ENCODE measurements at regions not wholly inside any gene's neighbourhood (a gene's known extent, or its start where the extent isn't known, plus 50 kb on each side); places are given as distances from the start of the nearest gene placed in this dataset.
A peak's percentile ranks its signal among the peaks of the same experiment; 100 is the strongest.
"Not testable (repeated sequence)": the region's sequence is repeated elsewhere in the genome, so short reads cannot be mapped to it uniquely, and the experiment has no call there.

GRCh38 chr13:65605396-65605795 is 1624.7 kb downstream of the PCDH9 start:
- DNase-seq (ENCODE audit: low read depth) = peak; percentile 3

DNA sequence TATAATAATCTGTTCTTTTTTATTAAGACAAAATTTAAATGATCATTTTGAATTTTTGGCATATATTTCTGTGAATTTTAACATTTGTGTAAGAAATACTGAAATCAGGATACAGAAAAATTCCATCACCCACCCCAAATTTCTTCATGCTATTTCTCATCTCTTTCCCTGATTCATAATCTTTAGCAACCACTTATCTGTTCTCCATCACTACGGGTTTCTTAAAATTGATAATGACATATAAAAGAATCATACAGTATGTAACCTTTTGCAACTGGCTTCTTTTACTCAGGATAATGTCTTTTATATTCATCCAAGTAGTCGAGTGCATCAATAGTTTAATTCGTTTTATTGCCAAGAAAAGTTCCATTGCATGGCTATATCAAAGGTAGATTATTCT is 1627.0 kb downstream of the PCDH9 start:
- no peak for DNase-seq (ENCODE audit: low read depth)

DNA sequence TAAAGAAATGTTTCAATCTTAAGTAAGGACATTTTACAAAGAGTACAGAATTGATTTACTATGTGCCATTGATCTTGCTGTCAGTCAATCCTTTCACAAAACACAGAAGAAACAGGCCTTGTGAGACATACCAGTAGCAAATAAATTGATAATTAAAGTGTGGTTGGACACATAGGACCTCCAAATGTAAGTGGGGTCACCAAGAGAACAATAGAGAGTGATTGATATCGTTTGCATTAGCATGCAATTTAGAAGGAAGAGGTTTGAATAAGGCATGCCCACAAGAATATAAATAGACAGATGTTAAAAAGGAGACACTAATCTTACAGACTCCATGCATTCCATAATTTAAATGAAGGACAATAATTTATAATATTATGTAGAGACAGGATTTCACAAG is 1628.3 kb downstream of the PCDH9 start:
- DNase-seq (ENCODE audit: low read depth) = no peak

DNA sequence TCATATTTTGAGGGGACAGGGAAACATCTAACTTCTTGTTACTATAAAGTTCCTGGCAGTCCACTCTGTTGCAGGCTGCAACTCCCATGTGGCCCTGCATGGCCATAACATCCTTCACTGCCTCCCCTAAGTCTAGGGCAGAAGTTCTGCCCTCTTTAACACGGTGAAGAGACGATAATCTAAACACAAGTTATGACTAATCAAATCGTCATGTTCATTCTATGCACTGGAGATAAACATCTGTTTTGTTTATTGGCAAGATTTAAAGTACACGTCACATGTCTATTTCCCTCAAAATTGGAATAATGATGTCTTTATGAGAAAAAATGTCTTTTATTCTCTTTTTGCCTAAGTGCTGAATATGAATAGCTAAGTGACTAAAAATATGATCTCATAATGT is 1629.4 kb downstream of the PCDH9 start:
- DNase-seq (ENCODE audit: low read depth) = no peak

- DNase-seq (ENCODE audit: low read depth) = peak; percentile 55
Observed at GRCh38 chr13:65597839-65598818, 1632.0 kb downstream of the PCDH9 start.

DNA sequence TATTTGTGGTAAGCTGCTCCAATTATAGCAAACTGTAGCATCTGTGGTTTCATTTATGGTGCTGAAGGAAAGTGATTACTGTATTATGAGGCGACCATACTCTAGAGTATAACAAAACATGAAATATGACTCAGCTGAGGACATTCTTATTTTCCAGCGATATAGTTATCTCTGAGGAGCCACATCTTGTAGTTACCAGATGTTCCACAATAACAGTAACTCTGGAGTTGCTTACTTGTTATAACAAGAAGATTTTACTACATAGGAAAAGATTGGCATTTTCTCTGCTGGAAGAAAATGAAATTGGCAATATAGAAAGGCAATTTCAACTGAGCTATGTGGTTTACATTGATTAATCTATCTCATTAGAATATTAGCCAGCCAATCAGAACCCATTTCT is 1634.2 kb downstream of the PCDH9 start:
- DNase-seq (ENCODE audit: low read depth) = no peak

- DNase-seq (ENCODE audit: low read depth) = no peak
Observed at GRCh38 chr13:65594298-65594781, 1635.8 kb downstream of the PCDH9 start.

DNA sequence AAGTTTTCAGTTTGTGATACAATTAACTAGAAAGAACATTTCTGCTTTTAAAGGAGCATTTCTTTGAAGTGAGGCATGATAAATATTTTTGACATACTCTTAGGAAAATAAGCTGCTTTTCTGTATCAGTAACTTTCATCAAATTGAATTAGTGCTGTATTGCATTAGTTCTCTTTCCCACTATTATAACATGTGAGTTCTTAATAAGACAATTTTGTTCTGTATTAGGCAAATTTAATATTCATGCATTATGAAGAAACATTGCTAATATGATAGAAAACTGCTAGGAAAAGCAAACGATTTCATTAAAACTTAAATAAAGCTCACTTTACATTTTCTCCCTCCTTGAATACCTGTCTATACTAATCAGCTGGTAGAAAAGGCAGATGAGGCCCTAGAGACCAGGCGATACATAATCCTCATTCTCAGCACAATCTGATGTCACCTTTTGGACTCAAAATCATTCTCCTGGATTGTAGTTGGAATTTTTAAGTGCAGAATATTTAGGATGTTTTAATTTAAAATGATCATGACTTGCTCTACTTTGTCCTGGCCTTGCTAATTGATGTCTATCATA is 1636.8 kb downstream of the PCDH9 start:
- DNase-seq (ENCODE audit: low read depth) = no peak

DNA sequence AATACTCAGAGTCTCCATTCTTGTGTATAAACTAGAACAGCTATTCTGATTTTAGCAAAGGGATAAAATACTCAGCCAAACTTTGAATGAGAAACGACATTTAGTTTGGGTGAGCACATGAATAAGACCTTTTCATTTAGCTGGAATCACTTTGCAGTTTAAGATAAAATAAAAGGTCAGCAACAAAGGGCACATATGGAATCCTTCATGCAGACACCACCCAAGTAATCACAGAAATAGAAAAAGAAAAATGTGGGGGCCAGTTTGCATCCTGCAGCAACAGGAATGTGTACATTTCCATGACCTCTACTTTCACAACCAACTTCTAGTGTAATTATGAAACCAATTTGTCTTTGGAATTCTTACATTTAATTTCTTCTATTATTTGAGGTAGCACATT is 1637.4 kb downstream of the PCDH9 start:
- DNase-seq (ENCODE audit: low read depth) = no peak

DNA sequence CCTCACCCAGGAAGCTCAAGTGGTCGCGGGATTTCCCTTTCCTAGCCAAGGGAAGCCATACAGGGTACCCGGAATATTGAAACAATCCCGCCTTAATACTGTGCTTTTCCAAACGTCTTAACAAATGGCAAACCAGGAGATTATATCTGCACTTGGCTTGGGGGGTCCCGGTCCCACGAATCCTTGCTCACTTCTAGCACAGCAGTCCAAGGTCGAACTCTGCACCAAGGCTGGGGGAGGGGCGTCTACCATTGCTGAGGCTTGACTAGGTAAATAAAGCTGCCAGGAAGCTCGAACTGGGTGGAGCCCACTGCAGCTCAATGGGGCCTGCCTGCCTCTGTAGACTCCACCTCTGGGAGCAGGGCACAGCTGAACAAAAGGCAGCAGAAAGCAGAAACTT is 1644.8 kb downstream of the PCDH9 start:
- DNase-seq (ENCODE audit: low read depth) = no peak

DNA sequence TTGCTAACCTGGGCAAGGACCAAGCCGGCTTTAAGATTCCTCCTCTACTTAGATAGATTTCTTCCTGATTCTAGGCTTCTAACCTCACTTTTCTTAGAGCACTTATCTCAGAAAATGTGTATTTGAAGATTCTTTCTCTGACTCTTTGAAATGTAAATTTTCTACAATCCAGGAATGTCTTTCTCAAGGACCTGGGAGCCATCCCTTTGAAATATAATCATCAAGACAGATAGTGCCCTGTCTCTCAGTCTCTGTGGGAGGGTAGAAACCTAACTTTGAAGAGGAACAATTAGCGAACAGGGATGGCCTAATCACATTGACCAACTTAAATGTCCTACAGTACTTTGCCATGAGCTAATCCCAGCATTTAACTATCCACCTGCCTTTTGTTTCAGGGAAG is 1646.0 kb downstream of the PCDH9 start:
- DNase-seq (ENCODE audit: low read depth) = no peak

GRCh38 chr13:65582160-65582559 is 1648.0 kb downstream of the PCDH9 start:
- DNase-seq (ENCODE audit: low read depth) = no peak

- DNase-seq (ENCODE audit: low read depth) = not testable (repeated sequence)
Observed at GRCh38 chr13:65564561-65564960, 1665.6 kb downstream of the PCDH9 start.

GRCh38 chr13:65562305-65562704 is 1667.8 kb downstream of the PCDH9 start:
- no peak for DNase-seq (ENCODE audit: low read depth)

- no peak for DNase-seq (ENCODE audit: low read depth)
Observed at GRCh38 chr13:65560936-65561335, 1669.2 kb downstream of the PCDH9 start.

GRCh38 chr13:65555962-65556361 is 1674.2 kb downstream of the PCDH9 start:
- no peak for DNase-seq (ENCODE audit: low read depth)

DNA sequence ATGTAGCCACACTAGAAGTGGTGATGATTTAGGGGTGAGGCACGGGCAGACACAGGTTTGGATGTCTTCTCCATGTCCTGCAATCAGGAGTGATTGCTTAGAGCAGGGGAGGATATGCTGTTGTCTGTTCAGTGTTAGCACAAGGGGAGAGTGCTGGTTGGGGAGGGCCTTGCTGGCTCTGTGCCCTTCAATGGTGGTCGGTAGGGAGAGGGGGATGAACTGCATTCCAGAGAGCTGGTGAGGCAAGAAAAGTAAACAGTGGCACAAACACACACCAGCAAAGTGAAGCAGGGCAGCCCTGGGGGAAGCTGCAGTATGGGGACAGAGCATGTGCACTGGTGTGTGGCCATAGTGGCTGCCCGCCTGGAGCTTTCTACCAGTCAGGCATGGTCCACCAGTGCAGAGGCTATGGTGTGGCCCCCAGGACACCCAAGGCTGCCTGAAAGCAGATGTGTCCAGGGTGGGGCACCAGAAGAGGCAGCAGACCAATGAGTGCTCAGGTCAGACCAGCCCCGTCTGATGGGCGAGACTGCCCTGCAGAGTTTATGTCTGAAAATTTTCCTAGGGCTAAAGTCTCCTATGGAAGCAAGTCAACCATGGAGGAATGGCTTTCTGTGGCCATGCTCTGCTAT is 1676.9 kb downstream of the PCDH9 start:
- no peak for DNase-seq (ENCODE audit: low read depth)

DNA sequence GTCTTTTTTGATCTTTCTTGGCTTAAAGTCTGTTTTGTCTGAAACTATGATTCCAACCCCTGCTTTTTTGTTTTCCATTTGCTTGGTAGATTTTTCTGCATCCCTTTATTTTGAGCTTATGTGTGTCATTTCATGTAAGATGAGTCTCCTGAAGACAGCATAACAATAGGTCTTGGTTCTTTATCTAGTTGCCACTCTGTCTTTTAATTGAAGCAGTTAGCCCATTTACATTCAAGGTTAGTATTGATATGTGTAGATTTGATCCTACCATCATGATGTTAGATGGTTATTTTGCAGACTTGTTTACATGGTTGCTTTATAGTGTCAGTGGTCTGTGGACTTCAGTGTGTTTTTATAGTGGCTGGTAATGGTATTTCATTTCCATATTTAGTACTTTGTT is 1678.9 kb downstream of the PCDH9 start:
- DNase-seq (ENCODE audit: low read depth) = no peak

GRCh38 chr13:65540175-65540574 is 1690.0 kb downstream of the PCDH9 start:
- DNase-seq (ENCODE audit: low read depth) = no peak

DNA sequence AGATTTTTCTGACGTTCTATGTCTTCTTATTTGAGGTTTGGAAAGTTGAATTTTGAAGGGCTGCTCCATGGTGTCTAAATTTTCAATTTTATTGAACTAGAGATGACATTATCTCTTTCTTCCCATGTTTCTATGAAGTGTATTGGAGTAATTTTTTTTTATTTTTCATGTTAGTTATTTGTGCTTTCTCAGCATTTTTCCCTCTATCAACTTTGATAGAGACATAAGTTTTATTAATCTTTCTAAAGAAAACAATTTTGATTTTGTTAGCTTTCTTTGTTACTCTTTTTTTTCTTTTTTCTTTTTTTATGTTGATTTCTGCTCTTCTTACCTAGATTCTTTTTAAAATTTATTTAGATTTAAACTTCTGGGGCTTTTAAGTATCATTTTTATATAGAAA is 1694.8 kb downstream of the PCDH9 start:
- no peak for DNase-seq (ENCODE audit: low read depth)

GRCh38 chr13:65532231-65532630 is 1697.9 kb downstream of the PCDH9 start:
- DNase-seq (ENCODE audit: low read depth) = no peak

- DNase-seq (ENCODE audit: low read depth) = no peak
Observed at GRCh38 chr13:65530688-65531087, 1699.4 kb downstream of the PCDH9 start.
